ENCODE measurements at regions not wholly inside any gene's neighbourhood (a gene's known extent, or its start where the extent isn't known, plus 50 kb on each side); places are given as distances from the start of the nearest gene placed in this dataset.

DNA sequence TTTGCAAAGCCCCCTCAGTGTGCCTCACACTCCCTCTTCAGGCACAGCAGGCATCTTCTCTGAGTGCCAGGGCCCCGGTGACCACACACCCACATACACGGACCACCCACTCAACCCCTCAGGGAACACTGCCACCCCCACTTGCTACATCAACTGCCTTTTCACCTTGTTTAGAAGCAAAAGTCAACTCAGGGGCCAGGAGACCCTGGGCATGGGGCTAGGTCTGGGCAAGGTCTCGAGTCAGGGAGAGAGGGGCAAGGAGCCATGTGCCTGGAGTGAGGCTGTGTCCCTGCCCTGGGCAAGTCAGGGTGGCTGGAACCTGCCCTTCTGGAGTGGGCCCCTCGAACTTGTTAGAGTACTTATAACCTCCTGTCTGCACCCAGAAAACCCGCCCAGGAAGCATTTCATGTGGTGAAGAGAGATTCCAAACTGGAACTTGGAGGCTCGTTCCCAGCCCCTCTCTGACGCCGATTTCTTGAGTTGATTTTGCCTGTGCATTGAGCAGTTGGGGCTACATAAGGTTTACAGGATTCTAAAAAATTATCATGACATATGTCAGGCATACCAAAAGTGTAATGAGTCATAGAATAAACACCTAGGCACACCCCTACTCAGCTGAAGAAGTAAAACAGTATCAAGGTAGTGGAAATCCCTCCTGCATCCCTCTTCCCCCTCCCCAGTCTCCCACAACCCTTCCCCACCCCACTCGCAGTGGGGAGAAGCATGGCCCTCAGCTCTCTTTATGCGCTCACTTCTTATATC, 74.3 kb downstream of the MYEOV start:
- no peaks in the 10 kb centered on the region for H3K27me3 ChIP-seq (ENCODE audit: control insufficient read depth in 1 of 2, insufficient read depth in 1 of 2, low read length in 2 of 2)
- no peak overlapping the region for H3K4ac ChIP-seq (ENCODE audit: low read depth in 1 of 2, low read length in 2 of 2)
- whole genome bisulfite sequencing: 93% methylated on average over 8 of the region's 10 CpGs
- peak overlapping the region in 1 of 2 experiments; percentile 75 for H3K18ac ChIP-seq (ENCODE audit: low read depth in 1 of 2, low read length in 2 of 2)
- H3K9ac ChIP-seq (ENCODE audit: low read length): peak overlapping the region; percentile 46
- no peak for DNase-seq
- peak overlapping the region in 1 of 2 experiments; percentile 44 for H3K14ac ChIP-seq (ENCODE audit: low read length in 2 of 2)
- H3K23ac ChIP-seq (ENCODE audit: low read length in 2 of 2): no peak overlapping the region
- no peak overlapping the region for H2AK5ac ChIP-seq (ENCODE audit: low read length, severe bottlenecking)
- no peak overlapping the region for H3K4me3 ChIP-seq (ENCODE audit: insufficient read depth in 1 of 2, low read depth in 1 of 2, low read length in 2 of 2)
- H2AFZ ChIP-seq (ENCODE audit: low read depth, low read length): no peak overlapping the region
- no peak overlapping the region for H2BK120ac ChIP-seq (ENCODE audit: low read depth, low read length)
- peak overlapping the region; percentile 12 for H4K91ac ChIP-seq (ENCODE audit: low read length)
- H3K4me2 ChIP-seq (ENCODE audit: low read length, poor library complexity, severe bottlenecking): no peak overlapping the region
- H2BK15ac ChIP-seq (ENCODE audit: low read depth, poor library complexity, severe bottlenecking): no peak overlapping the region
- H2BK12ac ChIP-seq (ENCODE audit: low read length in 2 of 2): peak overlapping the region in 1 of 2 experiments; percentile 50
- H3K27ac ChIP-seq (ENCODE audit: low read length, poor library complexity, severe bottlenecking): no peak overlapping the region
- no peaks in the 10 kb centered on the region for H3K79me1 ChIP-seq (replicated peaks; ENCODE audit: low read length, poor library complexity, severe bottlenecking)
- no peak overlapping the region for H4K8ac ChIP-seq (ENCODE audit: low read length)
- H3K36me3 ChIP-seq (ENCODE audit: control insufficient read depth in 1 of 2, insufficient read depth in 2 of 2, low read depth in 1 of 2, low read length in 2 of 2): peaks cover 7 to 40% of the 10 kb centered on the region in 2 experiments
- H3K9me3 ChIP-seq (ENCODE audit: control insufficient read depth, low read length): peaks cover 10% of the 10 kb centered on the region
- peaks cover 8% of the 10 kb centered on the region for H3K4me1 ChIP-seq (ENCODE audit: control insufficient read depth, insufficient read depth, low read depth, low read length)
- no peak overlapping the region for H2BK5ac ChIP-seq (ENCODE audit: low read depth, low read length, poor library complexity, severe bottlenecking)

DNA sequence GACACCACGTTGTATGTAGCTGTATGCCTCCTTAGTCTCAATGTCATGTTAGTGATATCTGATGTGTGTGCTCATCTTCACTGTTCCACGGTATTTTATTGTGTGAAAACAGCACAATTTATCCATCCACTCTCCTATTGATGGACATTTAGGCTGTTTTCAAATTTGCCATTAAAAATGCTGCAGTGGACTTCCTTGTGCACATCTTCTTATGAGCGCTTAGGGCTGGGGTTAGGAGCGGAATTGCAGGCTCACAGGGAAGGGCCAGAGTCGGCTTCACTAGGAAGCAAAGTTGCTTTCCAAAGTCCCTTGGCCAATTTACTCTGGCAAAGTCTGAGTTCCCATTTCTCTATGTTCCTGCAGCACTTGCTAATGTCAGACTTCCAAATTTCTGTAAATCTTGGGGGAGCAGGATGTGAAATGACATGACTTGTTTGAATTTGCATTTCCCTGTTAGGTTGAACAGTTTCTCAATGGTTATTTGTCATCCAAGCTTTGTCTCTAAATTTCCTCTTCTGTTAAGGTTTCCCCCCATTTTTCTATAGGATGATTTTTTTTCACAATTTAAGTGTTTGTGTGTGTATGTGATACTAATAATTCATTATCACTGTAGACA, 75.4 kb downstream of the MYEOV start:
- H2BK5ac ChIP-seq (ENCODE audit: low read depth, low read length, poor library complexity, severe bottlenecking): no peak overlapping the region
- H2AFZ ChIP-seq (ENCODE audit: low read depth, low read length): no peak overlapping the region
- H3K9ac ChIP-seq (ENCODE audit: low read length): no peak overlapping the region
- H3K36me3 ChIP-seq (ENCODE audit: control insufficient read depth in 1 of 2, insufficient read depth in 2 of 2, low read depth in 1 of 2, low read length in 2 of 2): peaks cover 10 to 40% of the 10 kb centered on the region in 2 experiments
- peaks cover 10% of the 10 kb centered on the region for H3K9me3 ChIP-seq (ENCODE audit: control insufficient read depth, low read length)
- H3K4ac ChIP-seq (ENCODE audit: low read depth in 1 of 2, low read length in 2 of 2): no peak overlapping the region
- H3K23ac ChIP-seq (ENCODE audit: low read length in 2 of 2): no peak overlapping the region
- no peak overlapping the region for H2BK120ac ChIP-seq (ENCODE audit: low read depth, low read length)
- H3K4me2 ChIP-seq (ENCODE audit: low read length, poor library complexity, severe bottlenecking): no peak overlapping the region
- H3K27ac ChIP-seq (ENCODE audit: low read length, poor library complexity, severe bottlenecking): no peak overlapping the region
- no peak overlapping the region for H2BK12ac ChIP-seq (ENCODE audit: low read length in 2 of 2)
- no peak overlapping the region for H2AK5ac ChIP-seq (ENCODE audit: low read length, severe bottlenecking)
- no peaks in the 10 kb centered on the region for H3K27me3 ChIP-seq (ENCODE audit: control insufficient read depth in 1 of 2, insufficient read depth in 1 of 2, low read length in 2 of 2)
- 100% methylated on average over 4 of the region's 5 CpGs for WGBS
- H4K8ac ChIP-seq (ENCODE audit: low read length): no peak overlapping the region
- H4K91ac ChIP-seq (ENCODE audit: low read length): no peak overlapping the region
- H3K4me3 ChIP-seq (ENCODE audit: insufficient read depth in 1 of 2, low read depth in 1 of 2, low read length in 2 of 2): no peak overlapping the region
- H2BK15ac ChIP-seq (ENCODE audit: low read depth, poor library complexity, severe bottlenecking): no peak overlapping the region
- no peak for DNase-seq
- H3K4me1 ChIP-seq (ENCODE audit: control insufficient read depth, insufficient read depth, low read depth, low read length): peaks cover 11% of the 10 kb centered on the region
- H3K79me1 ChIP-seq (replicated peaks; ENCODE audit: low read length, poor library complexity, severe bottlenecking): no peaks in the 10 kb centered on the region
- H3K14ac ChIP-seq (ENCODE audit: low read length in 2 of 2): no peak overlapping the region
- H3K18ac ChIP-seq (ENCODE audit: low read depth in 1 of 2, low read length in 2 of 2): no peak overlapping the region

DNA sequence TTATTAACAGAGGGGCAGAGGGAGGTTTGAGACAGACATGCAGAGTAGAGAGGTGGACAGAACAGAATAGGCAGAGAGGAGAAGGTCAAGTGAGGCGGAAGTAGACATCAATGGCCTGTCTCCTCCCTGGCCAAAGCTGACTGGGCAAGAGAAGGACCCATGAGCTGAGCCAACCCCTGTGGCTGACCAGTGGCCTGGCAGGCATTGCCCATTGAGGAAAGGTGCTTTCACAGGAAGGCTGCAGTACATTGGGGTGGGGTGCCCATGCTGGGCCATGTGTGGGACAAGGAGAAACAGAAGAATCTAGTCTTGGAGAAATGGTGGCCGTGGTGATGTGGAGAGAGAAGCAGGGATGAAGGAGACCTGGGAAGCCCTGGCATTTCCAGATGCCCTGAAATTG, 76.0 kb downstream of the MYEOV start:
- H4K8ac ChIP-seq (ENCODE audit: low read length): peak overlapping the region; percentile 8

DNA sequence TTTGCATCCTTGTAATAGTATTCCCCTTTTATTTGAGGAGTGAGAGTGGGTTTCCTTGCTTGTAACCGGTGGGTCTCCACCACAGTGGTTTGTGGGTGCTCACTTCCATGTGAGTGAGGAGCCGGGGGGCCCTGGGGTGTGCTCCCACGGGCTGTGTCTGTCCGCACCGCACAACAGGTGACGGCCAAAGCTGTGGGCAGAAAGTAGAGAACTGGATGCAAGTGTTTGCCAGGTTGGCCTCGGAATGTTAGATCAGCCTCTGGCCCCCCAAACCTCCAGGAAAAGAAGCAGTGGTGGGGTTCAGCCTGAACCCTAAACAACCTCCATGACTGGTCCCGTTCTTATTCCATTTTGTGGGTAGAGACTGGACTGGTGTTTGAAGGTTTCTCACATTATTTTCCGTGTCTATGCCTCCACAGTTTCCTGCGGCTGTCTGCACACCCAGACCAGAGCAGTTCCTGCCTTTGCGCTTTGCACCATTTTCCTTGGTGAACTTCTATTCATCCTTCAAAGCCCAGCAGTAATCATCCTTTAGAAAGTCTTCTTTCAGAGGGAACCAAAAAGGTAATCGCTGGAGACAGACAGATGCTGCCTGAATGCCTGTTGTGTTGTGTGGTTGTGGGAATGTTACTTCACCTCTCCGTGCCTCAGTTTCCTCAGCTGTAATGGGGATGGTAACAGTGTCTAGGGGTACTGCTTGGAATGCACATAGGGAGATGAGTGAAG, 77.2 kb downstream of the MYEOV start:
- Histone ChIP-seq H2BK120ac (ENCODE audit: low read depth, low read length) (no peak overlapping the region), H2BK15ac (ENCODE audit: low read depth, poor library complexity, severe bottlenecking) (no peak overlapping the region), H3K4me3 (ENCODE audit: insufficient read depth in 1 of 2, low read depth in 1 of 2, low read length in 2 of 2) (no peak overlapping the region), H3K27me3 (ENCODE audit: control insufficient read depth in 1 of 2, insufficient read depth in 1 of 2, low read length in 2 of 2) (no peaks in the 10 kb centered on the region), H3K36me3 (ENCODE audit: control insufficient read depth in 1 of 2, insufficient read depth in 2 of 2, low read depth in 1 of 2, low read length in 2 of 2) (peaks cover 10 to 40% of the 10 kb centered on the region in 2 experiments), H2BK5ac (ENCODE audit: low read depth, low read length, poor library complexity, severe bottlenecking) (no peak overlapping the region), H3K14ac (ENCODE audit: low read length in 2 of 2) (no peak overlapping the region), H3K9ac (ENCODE audit: low read length) (no peak overlapping the region), H4K91ac (ENCODE audit: low read length) (no peak overlapping the region), H3K79me1 (replicated peaks; ENCODE audit: low read length, poor library complexity, severe bottlenecking) (no peaks in the 10 kb centered on the region), H3K18ac (ENCODE audit: low read depth in 1 of 2, low read length in 2 of 2) (no peak overlapping the region), H3K9me3 (ENCODE audit: control insufficient read depth, low read length) (peaks cover 10% of the 10 kb centered on the region), H2AK5ac (ENCODE audit: low read length, severe bottlenecking) (no peak overlapping the region), H3K23ac (ENCODE audit: low read length in 2 of 2) (no peak overlapping the region), H3K4me1 (ENCODE audit: control insufficient read depth, insufficient read depth, low read depth, low read length) (peaks cover 14% of the 10 kb centered on the region), H2AFZ (ENCODE audit: low read depth, low read length) (no peak overlapping the region), H3K4ac (ENCODE audit: low read depth in 1 of 2, low read length in 2 of 2) (no peak overlapping the region), H3K27ac (ENCODE audit: low read length, poor library complexity, severe bottlenecking) (no peak overlapping the region), H4K8ac (ENCODE audit: low read length) (no peak overlapping the region), H3K4me2 (ENCODE audit: low read length, poor library complexity, severe bottlenecking) (no peak overlapping the region), H2BK12ac (ENCODE audit: low read length in 2 of 2) (no peak overlapping the region)
- no peak for DNase-seq
- WGBS: 97% methylated on average over 13 of the region's 13 CpGs

More for the DNA sequence above, 76.0 kb downstream of the MYEOV start:
- H4K91ac ChIP-seq (ENCODE audit: low read length): peak overlapping the region; percentile 9
- H3K79me1 ChIP-seq (replicated peaks; ENCODE audit: low read length, poor library complexity, severe bottlenecking): no peaks in the 10 kb centered on the region
- H3K18ac ChIP-seq (ENCODE audit: low read depth in 1 of 2, low read length in 2 of 2): no peak overlapping the region
- H3K4me2 ChIP-seq (ENCODE audit: low read length, poor library complexity, severe bottlenecking): no peak overlapping the region
- H2BK15ac ChIP-seq (ENCODE audit: low read depth, poor library complexity, severe bottlenecking): no peak overlapping the region
- no peak overlapping the region for H2BK5ac ChIP-seq (ENCODE audit: low read depth, low read length, poor library complexity, severe bottlenecking)
- H3K36me3 ChIP-seq (ENCODE audit: control insufficient read depth in 1 of 2, insufficient read depth in 2 of 2, low read depth in 1 of 2, low read length in 2 of 2): peaks cover 10 to 40% of the 10 kb centered on the region in 2 experiments
- H2BK12ac ChIP-seq (ENCODE audit: low read length in 2 of 2): peak overlapping the region; percentile 3 to 37
- no peak overlapping the region for H3K4me3 ChIP-seq (ENCODE audit: insufficient read depth in 1 of 2, low read depth in 1 of 2, low read length in 2 of 2)
- H3K23ac ChIP-seq (ENCODE audit: low read length in 2 of 2): no peak overlapping the region
- no peak overlapping the region for H2BK120ac ChIP-seq (ENCODE audit: low read depth, low read length)
- no peak overlapping the region for H3K14ac ChIP-seq (ENCODE audit: low read length in 2 of 2)
- no peak overlapping the region for H3K4ac ChIP-seq (ENCODE audit: low read depth in 1 of 2, low read length in 2 of 2)
- H3K9ac ChIP-seq (ENCODE audit: low read length): no peak overlapping the region
- H3K9me3 ChIP-seq (ENCODE audit: control insufficient read depth, low read length): peaks cover 10% of the 10 kb centered on the region
- no peak overlapping the region for H3K27ac ChIP-seq (ENCODE audit: low read length, poor library complexity, severe bottlenecking)
- H3K4me1 ChIP-seq (ENCODE audit: control insufficient read depth, insufficient read depth, low read depth, low read length): peaks cover 13% of the 10 kb centered on the region
- H3K27me3 ChIP-seq (ENCODE audit: control insufficient read depth in 1 of 2, insufficient read depth in 1 of 2, low read length in 2 of 2): no peaks in the 10 kb centered on the region
- no peak overlapping the region for H2AFZ ChIP-seq (ENCODE audit: low read depth, low read length)
- no peak for DNase-seq
- WGBS: 91% methylated on average over 1 of the region's 2 CpGs
- H2AK5ac ChIP-seq (ENCODE audit: low read length, severe bottlenecking): no peak overlapping the region

Data from mesenchymal stem cell (in vitro differentiated cells and primary cell).